ENCODE measurements at regions not wholly inside any gene's neighbourhood (a gene's known extent, or its start where the extent isn't known, plus 50 kb on each side); places are given as distances from the start of the nearest gene placed in this dataset.

DNA sequence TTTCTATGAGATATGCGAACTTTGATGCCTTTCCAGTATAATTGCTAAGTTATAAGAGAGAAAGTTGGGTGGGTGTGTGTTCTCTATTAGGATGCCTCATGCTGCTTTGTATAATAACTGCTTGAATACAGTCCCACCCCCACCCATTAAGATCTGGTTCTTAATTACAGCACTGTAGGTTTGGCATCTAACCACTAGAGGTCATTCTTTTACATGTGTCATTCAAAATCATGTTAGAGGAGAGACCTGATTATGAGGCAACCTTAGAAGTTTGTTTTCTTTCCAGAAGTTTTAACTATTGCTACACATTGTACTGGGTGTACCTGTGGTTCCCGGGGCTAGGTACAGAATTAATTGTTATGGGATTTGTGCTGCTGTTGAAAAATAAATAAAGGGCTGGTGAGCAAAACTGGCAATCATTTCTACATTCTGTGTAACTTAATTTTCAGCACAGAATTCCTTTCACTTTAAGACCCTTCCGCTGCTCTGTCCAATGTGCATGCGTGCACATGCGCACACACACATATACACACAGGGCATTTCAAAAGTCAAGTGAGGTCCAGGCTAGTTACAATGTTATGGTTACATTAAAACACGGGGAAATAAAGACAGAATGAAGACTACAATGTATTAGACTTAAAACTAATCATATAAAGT lies 1156.3 kb downstream of the SORCS3 start:
- peak; percentile 83 for ATAC-seq (ENCODE audit: low FRiP score)
- TF ChIP-seq, protein P1, sequence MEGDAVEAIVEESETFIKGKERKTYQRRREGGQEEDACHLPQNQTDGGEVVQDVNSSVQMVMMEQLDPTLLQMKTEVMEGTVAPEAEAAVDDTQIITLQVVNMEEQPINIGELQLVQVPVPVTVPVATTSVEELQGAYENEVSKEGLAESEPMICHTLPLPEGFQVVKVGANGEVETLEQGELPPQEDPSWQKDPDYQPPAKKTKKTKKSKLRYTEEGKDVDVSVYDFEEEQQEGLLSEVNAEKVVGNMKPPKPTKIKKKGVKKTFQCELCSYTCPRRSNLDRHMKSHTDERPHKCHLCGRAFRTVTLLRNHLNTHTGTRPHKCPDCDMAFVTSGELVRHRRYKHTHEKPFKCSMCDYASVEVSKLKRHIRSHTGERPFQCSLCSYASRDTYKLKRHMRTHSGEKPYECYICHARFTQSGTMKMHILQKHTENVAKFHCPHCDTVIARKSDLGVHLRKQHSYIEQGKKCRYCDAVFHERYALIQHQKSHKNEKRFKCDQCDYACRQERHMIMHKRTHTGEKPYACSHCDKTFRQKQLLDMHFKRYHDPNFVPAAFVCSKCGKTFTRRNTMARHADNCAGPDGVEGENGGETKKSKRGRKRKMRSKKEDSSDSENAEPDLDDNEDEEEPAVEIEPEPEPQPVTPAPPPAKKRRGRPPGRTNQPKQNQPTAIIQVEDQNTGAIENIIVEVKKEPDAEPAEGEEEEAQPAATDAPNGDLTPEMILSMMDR (IDR thresholded peaks at IDR 0.05): no peak

DNA sequence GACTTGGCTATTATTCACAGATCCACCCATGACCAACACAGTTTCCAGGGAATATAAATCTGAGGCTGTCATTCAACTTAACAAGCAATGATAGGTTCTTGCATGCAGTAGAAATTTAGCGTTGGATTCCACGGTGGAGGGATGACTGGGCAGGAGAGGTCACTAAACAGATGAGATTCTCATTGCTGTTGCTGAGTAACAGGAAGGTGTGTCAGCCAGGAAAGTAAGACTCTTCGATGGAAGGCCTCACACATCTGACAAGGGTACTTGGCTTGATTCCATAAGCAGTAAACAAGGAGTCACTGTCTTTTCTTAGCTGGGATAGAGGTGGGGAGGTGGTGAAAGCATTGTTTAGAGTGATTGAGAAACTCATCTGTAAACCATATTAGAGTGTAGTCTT lies 1152.0 kb downstream of the SORCS3 start:
- TF ChIP-seq, protein P1 (IDR thresholded peaks at IDR 0.05): no peak
- ATAC-seq (ENCODE audit: low FRiP score): no peak
- no peak for DNase-seq (ENCODE audit: low spot score)

More for the DNA sequence above, 1156.3 kb downstream of the SORCS3 start:
- no peak for DNase-seq (ENCODE audit: low spot score)

DNA sequence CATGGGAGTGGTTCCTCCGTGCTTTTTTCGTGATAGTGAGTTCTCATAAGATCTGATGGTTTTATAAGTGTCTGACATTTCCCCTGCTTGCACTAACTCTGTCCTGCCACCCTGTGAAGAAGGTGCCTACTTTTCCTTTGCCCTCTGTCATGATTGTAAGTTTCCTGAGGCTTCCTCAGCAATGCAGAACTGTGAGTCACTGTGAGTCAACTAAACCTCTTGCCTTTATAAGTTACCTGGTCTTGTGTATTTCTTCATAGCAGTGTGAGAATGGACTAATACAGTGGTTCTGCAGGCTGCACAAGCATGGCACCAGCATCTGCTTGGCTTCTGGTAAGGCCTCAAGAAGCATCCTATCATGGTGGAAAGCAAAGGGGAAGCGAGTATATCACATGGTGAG lies 1144.6 kb downstream of the SORCS3 start:
- ATAC-seq (ENCODE audit: low FRiP score) (no peak), DNase-seq (ENCODE audit: low spot score) (no peak)
- TF ChIP-seq, protein P1 (IDR thresholded peaks at IDR 0.05): no peak

DNA sequence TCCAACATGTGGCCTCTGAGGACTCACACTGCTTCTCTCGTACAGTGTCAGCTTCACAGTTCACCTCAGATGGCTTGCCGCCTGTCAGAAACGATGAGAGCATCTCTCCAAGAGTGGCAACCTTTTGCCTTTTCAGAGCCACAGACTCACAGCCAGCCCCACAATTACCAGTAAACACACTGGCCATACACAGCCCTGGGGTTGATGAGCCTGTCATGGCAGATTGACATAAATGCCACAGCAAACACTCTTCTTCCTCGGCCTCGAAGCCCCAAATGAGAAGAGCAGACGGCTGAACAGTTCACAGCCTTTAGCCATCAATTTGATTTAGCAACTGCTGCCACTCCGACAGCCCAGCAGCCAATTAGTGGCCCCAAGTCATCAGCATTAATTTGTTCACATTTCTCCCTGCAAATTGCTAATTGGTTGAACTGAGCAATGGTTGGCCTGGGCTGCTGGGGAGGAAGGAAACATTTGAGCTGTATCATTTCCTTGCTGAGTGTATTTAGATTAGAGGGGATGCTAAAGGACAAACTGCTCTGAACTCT lies 1142.9 kb downstream of the SORCS3 start:
- DNase-seq (ENCODE audit: low spot score) (no peak), ATAC-seq (ENCODE audit: low FRiP score) (no peak)
- TF ChIP-seq, protein P1 (IDR thresholded peaks at IDR 0.05): no peak

DNA sequence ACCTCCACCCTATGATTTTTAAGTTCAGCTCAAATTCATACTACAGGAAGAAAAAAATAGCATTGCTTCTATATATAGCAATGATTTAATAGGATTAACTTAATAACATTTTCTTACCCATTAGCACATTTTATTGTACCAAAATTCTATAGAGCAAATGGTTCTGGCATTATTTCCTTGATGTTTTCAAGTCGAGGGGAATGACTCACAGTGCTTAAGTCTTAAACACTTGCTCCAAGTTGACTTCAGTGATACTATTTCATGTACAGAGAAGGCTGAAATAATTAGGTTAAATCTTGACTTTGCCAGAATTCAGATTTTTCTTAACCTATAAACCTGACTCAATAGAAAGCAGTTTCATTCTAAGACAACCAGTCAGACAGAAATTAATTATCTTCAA lies 1133.8 kb downstream of the SORCS3 start:
- TF ChIP-seq, protein P1 (IDR thresholded peaks at IDR 0.05): no peak
- ATAC-seq (ENCODE audit: low FRiP score) (no peak), DNase-seq (ENCODE audit: low spot score) (no peak)

DNA sequence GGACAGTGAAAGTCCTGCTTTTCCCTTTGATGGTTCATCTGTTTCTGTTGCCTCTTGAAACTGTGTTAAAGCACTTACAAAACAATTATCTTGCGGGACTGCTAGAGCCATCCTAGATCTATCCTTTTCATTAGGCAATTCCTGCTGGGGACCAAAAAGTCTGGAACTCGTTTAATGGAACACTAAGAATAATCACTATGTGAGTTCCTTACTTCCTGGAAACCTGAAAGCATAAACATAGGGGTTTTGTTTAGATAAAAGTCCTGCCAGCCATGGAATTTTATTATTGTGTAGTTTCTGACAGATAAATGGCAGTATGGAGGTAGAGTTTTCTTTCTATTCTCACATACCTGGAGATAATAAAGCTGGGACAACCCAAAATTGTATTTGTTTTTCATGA lies 1133.3 kb downstream of the SORCS3 start:
- DNase-seq (ENCODE audit: low spot score): no peak
- no peak for ATAC-seq (ENCODE audit: low FRiP score)
- TF ChIP-seq, protein P1 (IDR thresholded peaks at IDR 0.05): no peak

Measured in omental fat pad (tissue), 3 donors.